ENCODE measurements at regions not wholly inside any gene's neighbourhood (a gene's known extent, or its start where the extent isn't known, plus 50 kb on each side); places are given as distances from the start of the nearest gene placed in this dataset.

DNA sequence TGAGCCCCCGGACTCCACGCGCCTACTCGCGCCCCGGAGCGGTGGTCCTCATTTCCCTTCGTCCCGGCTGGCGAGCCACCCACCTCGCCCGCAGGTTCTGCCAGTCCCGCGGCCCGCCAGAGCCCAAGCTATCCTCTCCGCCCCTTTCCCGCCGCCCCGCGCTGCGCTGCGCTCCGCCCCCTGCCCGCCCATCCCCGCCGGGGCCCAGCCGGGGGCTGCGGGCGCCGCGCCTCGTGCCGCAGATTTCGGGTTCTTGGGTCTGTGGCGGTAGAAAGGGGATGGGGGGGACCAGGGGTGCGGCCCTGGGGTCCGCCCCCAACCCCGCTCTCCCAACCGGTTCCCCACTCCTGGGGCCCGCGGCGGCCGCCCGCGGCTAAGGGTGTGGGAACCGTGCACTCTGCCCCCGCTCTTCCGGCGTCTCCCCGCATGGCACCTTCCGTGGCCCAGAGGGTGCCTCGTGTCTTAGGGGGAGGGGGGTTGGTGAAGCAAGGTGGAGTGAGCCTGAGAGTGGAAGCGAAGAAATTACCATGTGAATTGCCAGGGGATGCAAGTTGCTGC is 650.8 kb upstream of the DIPK2B start:
- DNase-seq (ENCODE audit: extremely low spot score in 2 of 2), result no peak
- Histone ChIP-seq H3K27ac (peak overlapping the region; percentile 21), H3K4me1 (no peaks in the 10 kb centered on the region), H3K4me3 (peak overlapping the region; percentile 62), H3K36me3 (no peaks in the 10 kb centered on the region), H3K9me3 (no peaks in the 10 kb centered on the region), H3K27me3 (no peaks in the 10 kb centered on the region)
- intact Hi-C loops (cut with DNase I), result no loop called here
- TF ChIP-seq, protein P1, sequence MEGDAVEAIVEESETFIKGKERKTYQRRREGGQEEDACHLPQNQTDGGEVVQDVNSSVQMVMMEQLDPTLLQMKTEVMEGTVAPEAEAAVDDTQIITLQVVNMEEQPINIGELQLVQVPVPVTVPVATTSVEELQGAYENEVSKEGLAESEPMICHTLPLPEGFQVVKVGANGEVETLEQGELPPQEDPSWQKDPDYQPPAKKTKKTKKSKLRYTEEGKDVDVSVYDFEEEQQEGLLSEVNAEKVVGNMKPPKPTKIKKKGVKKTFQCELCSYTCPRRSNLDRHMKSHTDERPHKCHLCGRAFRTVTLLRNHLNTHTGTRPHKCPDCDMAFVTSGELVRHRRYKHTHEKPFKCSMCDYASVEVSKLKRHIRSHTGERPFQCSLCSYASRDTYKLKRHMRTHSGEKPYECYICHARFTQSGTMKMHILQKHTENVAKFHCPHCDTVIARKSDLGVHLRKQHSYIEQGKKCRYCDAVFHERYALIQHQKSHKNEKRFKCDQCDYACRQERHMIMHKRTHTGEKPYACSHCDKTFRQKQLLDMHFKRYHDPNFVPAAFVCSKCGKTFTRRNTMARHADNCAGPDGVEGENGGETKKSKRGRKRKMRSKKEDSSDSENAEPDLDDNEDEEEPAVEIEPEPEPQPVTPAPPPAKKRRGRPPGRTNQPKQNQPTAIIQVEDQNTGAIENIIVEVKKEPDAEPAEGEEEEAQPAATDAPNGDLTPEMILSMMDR (IDR thresholded peaks at IDR 0.05), result no peak
- peak in 1 of 2 donors; percentile 8 for TF ChIP-seq POLR2A (IDR thresholded peaks at IDR 0.05)
- TF ChIP-seq POLR2AphosphoS5 (IDR thresholded peaks at IDR 0.05; ENCODE audit: insufficient read depth in 1 of 2, low read depth in 1 of 2), result peak in 1 of 2 donors; percentile 40

DNA sequence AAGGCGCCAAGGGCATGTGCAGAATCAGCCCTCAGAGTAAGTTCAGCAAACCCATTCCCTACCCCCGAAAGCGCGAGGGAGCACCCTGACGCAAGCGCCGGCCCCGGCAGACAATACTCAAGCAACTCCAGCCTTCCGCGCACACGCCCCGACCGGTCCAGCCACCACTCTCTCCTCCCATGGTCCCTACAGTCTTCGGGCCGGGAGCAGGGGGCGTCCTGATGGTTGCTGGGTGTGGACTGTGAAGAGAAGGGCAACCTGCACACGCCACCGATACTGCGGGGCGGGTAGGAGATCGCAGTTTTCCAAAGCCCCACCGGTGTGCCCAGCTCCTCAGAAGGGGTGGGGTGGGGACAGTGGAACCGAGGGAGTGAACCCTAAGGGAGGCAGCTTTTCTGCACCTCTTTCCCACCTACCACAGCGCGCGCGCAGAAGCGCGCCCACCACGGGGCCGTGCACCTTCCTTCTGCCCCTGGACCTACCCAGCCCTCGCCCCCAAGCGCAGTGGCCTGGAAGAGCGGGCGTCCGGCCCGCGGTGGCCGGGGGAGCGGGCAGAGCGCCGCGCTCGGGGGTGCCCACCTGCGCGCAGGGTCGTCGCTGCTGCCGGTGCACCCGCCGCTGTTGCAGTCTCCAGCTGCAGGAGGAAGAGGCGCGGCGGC is 650.2 kb upstream of the DIPK2B start:
- H3K4me3 ChIP-seq, result peak overlapping the region; percentile 62
- no peak for TF ChIP-seq POLR2A (IDR thresholded peaks at IDR 0.05)
- TF ChIP-seq, protein P1 (IDR thresholded peaks at IDR 0.05), result no peak
- peak overlapping the region; percentile 21 for H3K27ac ChIP-seq
- H3K27me3 ChIP-seq, result no peaks in the 10 kb centered on the region
- intact Hi-C loops (cut with DNase I), result no loop called here
- H3K36me3 ChIP-seq, result no peaks in the 10 kb centered on the region
- no peaks in the 10 kb centered on the region for H3K4me1 ChIP-seq
- no peaks in the 10 kb centered on the region for H3K9me3 ChIP-seq
- no peak for DNase-seq (ENCODE audit: extremely low spot score in 2 of 2)

DNA sequence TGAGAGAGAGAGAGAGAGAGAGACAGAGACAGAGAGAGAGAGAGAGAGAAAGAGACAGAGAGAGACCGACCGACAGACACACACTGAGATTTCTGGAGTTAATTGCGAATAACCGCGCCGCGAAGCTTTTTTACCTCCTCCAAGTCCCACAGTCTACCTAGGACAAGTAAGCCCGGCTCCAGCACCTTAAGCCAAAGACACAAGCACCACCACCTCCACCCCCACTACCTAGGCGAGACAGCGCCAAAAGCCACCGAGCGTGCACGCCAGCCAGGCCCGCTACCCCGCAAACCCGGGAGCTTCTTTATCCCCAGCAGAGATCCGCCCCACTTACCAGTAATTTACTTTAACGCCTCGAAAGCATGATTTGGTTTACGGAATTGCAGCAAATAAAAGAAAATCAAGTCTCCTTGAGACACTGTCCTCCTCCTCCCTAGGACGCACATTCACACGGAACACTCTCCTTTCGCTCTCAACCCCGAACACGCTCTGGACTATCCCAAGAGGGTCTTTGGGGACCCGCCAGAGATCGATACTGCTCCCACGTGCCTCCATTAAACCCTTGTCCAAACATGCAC is 649.6 kb upstream of the DIPK2B start:
- H3K27ac ChIP-seq, result peak overlapping the region; percentile 21
- intact Hi-C loops (cut with DNase I), result no loop called here

DNA sequence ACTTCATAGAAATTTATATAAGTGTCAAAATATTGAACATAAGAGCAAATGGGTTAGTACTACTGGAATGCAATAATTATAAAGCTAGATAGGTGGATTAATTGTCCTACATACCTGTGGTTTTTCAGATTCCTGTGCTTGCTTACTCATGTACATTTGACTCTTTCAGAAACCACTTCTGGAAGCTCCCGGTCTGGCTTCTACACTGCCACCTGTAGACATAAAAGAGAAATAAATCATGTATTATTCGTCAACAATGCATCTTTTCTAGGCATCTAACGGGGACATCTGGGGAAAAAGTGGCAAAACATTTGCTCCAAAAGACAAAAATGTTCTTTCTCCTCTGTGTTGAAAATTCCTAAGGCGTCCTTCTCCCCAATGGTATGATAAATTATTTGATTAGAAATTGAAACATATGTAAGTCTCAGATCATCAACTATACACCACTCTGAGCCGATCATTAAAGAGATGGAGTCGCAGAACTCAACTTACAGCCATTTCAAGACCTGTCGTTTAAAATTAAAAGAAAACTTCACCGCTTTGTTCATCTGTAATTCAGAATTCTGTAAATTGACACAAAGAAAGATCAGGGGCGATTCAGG is 648.7 kb upstream of the DIPK2B start:
- no peak for DNase-seq (ENCODE audit: extremely low spot score in 2 of 2)
- Histone ChIP-seq H3K4me3 (peak overlapping the region; percentile 62), H3K27me3 (no peaks in the 10 kb centered on the region), H3K4me1 (no peaks in the 10 kb centered on the region), H3K27ac (no peak overlapping the region), H3K36me3 (no peaks in the 10 kb centered on the region), H3K9me3 (no peaks in the 10 kb centered on the region)
- intact Hi-C loops (cut with DNase I), result no loop called here
- no peak for TF ChIP-seq POLR2A (IDR thresholded peaks at IDR 0.05)
- peak in 1 of 2 donors; percentile 76 for TF ChIP-seq POLR2AphosphoS5 (IDR thresholded peaks at IDR 0.05; ENCODE audit: insufficient read depth in 1 of 2, low read depth in 1 of 2)
- TF ChIP-seq, protein P1 (IDR thresholded peaks at IDR 0.05), result peak in 1 of 3 experiments; percentile 10

More for the DNA sequence above, 649.6 kb upstream of the DIPK2B start:
- no peaks in the 10 kb centered on the region for H3K36me3 ChIP-seq
- no peaks in the 10 kb centered on the region for H3K4me1 ChIP-seq
- peak overlapping the region; percentile 62 for H3K4me3 ChIP-seq
- no peaks in the 10 kb centered on the region for H3K27me3 ChIP-seq
- no peak for DNase-seq (ENCODE audit: extremely low spot score in 2 of 2)
- H3K9me3 ChIP-seq, result no peaks in the 10 kb centered on the region
- TF ChIP-seq, protein P1 (IDR thresholded peaks at IDR 0.05), result no peak

DNA sequence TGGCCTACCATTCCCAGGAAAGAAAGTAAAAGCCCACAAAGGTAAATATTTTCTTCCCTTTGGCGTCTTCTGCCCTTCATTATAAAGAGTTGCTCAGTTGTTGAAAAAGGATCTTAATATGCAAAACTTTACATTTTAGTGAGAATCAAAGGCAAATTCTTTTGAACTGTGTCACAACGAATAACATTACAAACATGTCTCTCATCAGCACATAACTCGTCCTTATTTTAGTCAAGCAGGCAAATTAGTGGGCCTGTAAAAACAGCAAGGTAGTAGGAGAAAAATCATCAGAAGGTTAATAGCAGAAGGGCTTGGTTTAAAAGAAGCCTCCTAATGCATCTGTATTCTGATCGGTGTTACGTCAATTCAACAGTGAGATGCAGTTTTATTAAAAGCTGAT is 647.3 kb upstream of the DIPK2B start:
- intact Hi-C loops (cut with DNase I), result no loop called here
- Histone ChIP-seq H3K27ac (no peak overlapping the region), H3K27me3 (no peaks in the 10 kb centered on the region), H3K4me1 (no peaks in the 10 kb centered on the region), H3K36me3 (no peaks in the 10 kb centered on the region), H3K4me3 (no peak overlapping the region), H3K9me3 (no peaks in the 10 kb centered on the region)
- DNase-seq (ENCODE audit: extremely low spot score in 2 of 2), result no peak
- TF ChIP-seq, protein P1 (IDR thresholded peaks at IDR 0.05), result no peak
- no peak for TF ChIP-seq POLR2AphosphoS5 (IDR thresholded peaks at IDR 0.05; ENCODE audit: insufficient read depth in 1 of 2, low read depth in 1 of 2)
- TF ChIP-seq POLR2A (IDR thresholded peaks at IDR 0.05), result no peak
